ENCODE measurements at regions not wholly inside any gene's neighbourhood (a gene's known extent, or its start where the extent isn't known, plus 50 kb on each side); places are given as distances from the start of the nearest gene placed in this dataset.

DNA sequence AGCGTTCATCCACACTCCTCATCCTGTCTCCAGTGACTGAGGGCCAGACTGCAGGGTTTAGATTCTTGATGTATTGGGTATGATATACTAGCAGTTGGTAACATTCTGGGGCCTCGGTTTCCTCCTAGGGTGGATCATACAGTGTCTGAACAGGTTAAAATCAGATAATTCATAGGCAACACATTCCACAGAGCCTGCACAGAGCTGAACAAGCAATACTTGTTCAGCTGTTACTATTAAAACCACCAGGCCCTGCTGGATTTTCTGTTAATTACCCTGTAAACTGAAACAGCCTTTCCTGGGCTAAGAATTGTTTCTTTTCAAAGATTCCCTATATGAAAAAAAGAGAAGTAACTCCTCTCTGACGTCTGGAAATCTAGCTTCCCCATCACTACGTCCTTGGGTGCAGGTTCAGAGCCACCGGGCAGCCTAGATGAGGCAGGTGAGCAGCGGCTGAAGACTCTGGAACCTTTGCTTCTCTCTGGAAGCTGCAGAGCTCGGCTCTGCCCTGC is 1313.5 kb upstream of the WWC1 start:
- DNase-seq: no peak

DNA sequence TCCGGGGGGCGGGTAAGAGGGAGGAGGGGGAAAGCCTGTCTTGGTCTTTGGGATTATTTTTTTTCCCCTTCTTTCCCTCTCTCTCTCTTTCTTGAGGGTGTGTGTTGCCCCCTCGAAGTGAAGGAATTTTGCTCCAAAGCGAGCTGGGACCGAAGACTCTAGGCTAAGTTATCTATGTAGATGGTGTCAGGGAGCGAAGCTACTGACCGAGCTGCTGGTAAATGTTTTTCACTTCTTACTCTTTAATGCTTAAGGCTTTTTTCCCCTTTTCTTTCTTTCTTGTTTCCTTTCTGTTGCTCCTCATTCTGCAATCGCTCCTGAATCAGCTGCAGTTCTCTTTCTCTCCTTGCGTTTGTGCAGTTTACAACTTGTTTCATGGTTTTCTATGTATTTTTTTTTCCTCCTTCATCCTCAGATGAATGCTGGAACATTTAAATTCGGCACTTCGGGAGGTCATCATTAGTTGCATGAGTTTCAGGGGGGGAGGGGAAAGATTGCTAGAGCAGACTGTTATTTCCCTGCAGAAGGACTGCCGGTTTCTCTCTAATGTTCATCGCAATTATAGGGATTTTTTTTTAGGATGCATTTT is 1312.0 kb upstream of the WWC1 start:
- DNase-seq: no peak

GRCh38 chr5:166980666-166981065 is 1310.8 kb upstream of the WWC1 start:
- DNase-seq: no peak

DNA sequence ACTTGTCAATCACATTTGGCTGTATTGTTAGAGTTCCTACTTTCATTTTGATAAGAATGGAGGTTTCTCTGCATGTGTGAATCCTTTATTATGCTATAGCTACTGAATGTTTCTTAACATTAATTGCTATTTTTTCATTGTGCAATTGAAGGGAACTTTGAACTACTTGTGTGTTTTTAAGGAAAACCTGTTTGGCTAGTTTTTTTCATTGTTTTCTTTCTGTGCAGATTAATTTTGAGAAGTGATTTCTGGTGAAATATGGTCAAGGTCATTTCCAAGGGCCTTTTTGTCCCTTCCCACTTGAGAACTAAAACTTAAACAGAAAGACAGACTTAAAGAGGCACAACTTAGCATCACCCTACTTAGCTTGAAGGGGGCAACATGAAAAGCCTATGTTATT is 1309.2 kb upstream of the WWC1 start:
- DNase-seq: no peak

- DNase-seq: no peak
Observed at GRCh38 chr5:166991601-166992000, 1299.8 kb upstream of the WWC1 start.

GRCh38 chr5:166992108-166992507 is 1299.3 kb upstream of the WWC1 start:
- no peak for DNase-seq

GRCh38 chr5:166992874-166993722 is 1298.3 kb upstream of the WWC1 start:
- no peak for DNase-seq

DNA sequence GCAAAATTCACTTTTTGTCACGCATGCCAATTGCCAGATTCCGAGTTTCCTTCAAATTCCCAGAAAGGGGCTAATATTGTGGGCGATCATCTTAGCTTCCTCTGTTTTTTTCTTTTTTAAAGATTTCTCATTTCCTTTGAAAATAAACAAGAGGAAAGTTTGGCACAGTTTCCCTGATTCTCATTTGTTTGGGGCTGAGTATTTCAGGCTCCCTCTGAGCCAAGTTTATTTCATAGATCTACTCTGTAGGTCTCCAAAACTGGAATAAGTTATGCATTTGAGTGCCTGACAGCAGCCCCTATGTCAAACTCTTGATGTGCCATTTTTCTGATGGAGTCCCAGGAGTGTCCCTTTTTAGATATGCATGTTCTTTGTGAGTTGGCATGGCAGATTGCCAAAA is 1297.2 kb upstream of the WWC1 start:
- no peak for DNase-seq

- no peak for DNase-seq
Observed at GRCh38 chr5:167001246-167001645, 1290.2 kb upstream of the WWC1 start.

DNA sequence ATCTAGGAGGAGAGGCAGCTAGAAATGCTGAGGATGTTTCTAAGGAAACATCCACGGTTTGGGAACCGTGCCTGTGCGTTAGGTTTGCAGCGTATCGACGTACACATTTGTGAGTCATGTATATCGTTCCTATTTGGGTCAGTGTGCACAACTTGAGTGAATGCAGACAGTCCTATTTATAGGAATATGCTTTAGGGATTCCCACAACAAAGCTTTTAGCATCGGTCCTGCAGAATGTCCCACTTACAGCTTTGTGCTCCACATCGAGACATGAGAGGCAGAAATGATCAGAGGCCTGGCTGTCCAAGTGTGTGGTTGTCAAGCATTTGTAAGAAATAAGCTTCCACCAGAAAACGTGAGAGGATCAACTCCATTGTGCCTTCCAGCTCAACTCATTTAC is 1282.7 kb upstream of the WWC1 start:
- DNase-seq: no peak

- no peak for DNase-seq
Observed at GRCh38 chr5:167011196-167011595, 1280.2 kb upstream of the WWC1 start.

- no peak for DNase-seq
Observed at GRCh38 chr5:167012123-167013034, 1279.1 kb upstream of the WWC1 start.

DNA sequence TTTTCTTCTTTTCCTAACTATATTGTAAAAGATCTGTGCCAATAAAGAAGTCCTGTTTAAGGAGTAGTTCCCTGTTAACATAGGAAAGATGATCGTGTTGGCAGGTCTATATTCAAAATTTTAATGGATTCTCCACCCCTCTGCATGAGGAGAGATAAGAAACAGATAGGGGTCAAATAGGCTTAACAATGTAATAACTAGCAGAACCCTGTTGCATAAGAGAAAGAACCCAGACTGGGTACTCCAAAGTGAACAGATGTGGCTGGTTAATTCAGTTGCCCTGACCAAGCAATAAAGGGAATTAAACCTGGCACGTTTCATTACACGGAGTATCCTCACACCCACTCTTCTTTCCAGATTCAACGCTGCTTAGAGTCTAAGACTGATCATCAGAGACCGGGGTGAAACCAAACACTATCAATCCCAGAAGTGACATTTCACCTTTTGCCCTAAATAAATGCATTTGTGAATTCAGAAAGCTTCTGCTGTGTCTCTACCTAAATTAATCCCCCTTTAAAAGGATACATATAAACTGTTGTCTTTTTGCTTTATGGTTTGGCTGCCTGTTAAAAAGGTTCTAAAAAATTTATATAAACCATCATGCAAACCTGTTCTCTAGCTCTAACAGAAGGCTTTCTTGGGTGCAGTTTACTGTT is 1276.9 kb upstream of the WWC1 start:
- no peak for DNase-seq

DNA sequence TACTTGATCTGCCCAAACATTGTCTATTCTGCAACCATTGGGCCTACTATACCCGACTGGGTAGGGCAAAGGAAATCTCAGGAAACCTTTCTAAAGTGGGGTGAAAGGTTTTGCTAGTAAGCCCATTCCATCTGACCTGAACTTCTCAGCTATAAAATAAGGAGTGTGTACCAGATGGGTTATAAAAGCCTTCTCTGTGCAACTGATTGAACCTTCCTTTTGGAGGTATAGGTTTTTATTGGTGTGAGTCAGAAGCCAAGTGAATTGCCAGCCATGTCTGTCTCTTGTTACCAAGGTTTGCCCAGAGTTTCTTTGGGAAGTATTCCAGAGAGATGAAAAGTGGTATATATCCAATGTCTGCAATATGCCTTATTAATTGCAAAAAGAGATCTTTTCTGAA is 1271.0 kb upstream of the WWC1 start:
- DNase-seq: no peak

DNA sequence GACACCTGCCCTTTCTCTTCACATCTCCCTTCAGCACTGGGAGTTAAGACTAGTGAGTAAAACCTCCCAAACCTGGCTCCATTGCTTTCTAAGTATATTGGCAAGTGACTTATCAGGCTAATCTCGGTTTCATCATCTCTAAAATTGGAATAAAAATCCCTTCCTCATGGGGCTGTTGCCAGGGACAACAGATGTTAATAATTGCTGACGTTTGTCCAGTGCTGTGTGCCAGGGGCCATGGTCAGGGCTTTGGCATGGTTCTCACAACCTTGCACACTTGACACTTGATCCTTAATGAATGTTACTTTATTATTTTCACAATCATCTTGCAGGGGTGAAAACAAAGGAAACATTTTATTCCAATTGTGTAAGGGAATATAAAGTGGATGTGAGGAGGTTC is 1262.0 kb upstream of the WWC1 start:
- DNase-seq: no peak

- peak; percentile 40 for DNase-seq
Observed at GRCh38 chr5:167030500-167031120, 1260.8 kb upstream of the WWC1 start.

DNA sequence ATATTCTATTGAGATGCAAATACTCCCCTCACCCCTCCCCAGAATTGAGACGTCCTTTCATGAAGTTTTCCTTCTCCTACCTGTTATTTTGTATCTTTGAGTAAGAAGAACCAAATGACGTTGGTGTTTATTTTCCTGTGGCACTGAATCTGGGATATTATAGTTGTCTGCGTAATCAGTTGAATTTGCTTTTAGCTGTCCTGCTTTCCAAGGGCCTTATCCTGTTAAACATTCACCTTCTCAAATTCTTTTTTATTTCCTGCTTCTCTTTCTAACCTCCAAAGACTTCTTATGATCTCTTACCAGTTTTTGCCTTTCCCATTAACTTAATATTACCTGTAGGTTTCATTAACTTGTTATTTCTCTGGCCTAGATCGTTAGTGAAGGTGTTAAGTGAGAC is 1254.9 kb upstream of the WWC1 start:
- no peak for DNase-seq

- DNase-seq: peak; percentile 69
Observed at GRCh38 chr5:167049043-167049663, 1242.3 kb upstream of the WWC1 start.

DNA sequence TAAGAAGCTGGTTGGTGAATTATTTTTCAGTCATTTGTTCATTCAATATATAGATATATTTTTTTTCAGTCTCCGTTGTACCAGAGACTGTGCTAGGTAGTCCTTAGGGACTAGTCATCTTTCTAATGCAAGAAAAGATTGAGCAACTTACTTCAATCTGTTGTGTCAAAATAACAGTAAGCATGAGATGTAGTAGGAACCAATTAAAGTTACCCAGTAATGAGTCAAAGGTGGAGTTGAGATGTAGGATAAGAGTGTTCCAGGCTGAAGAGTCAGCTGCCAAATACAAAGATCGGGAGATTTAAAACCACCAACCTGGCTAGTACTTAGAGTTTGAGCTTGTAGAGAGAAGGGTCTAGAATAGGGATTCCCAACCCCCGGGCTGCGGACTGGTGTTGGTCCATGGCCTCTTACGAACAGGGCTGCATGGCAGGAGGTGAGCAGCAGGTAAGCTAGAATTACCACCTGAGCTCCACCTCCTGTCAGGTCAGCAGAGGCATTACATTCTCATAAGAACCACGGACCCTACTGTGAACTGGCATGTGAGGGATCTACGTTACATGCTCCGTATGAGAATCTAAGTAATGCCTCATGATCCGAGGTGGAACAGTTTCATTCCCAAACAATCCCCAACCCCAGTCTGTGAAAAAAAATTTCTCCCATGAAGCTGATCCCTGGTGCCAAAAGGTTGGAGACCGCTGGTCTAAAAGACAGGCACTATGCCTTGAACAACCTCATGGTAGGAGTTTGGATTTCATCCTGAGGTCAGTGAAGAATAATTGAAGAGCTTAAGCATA is 1241.5 kb upstream of the WWC1 start:
- DNase-seq: no peak

DNA sequence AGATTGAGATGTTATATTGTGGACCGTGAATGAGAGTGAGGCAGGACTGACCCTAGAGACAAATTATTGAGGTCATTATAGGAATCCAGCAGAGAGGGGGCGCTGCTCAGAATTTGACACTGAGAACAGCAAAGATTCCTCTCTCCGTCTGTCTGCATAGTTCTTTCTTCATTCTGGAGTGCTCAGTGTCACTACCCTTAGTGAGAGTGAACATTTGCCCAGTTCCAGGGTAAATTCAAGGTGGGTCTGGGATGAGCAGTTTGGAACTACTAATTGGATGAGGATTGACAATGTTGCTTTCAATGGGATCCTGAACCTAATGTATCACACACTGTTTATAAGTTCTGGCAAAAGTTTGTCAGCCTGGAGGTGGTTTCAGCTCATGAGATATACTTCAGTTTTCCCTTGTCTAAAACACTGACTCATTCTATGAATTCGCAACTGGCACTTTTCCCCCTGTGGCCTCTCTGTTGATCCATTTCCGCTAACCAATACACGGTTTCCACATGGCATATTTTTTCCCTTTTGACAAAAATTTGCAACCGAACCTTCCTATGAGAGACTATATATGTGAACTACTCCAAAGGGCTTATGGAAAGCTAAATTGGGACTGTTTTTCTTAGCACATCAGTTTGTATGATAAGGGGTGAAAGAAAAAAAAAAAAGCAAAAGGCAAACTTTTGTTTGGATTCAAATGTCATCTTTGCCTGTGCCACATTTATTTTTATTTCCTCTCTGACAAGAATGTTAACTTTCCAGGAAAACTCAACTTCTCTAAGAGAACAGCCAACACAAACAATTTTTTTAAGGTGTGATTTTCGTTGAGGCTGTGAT is 1240.7 kb upstream of the WWC1 start:
- no peak for DNase-seq
